H1 (cell line): ENCODE measurements at regions not wholly inside any gene's neighbourhood (a gene's known extent, or its start where the extent isn't known, plus 50 kb on each side); places are given as distances from the start of the nearest gene placed in this dataset.

ENCODE experiments used
- CTCF ChIA-PET: fragments of 300-600 bp; sonication (Branson Sonifier 250); formaldehyde crosslinking; loops from one replicate; lab custom pipeline; 2021; ENCODE audit not compliant: partially characterized antibody; lab: Charles Lee
- POLR2A ChIA-PET: fragments of 300-600 bp; sonication (Branson Sonifier 250); formaldehyde crosslinking; loops from one replicate; lab custom pipeline; 2021; ENCODE audit warnings: inconsistent platforms; ENCODE audit not compliant: partially characterized antibody; lab: Charles Lee
- DNase-seq, 2 experiments: peaks; one replicate each; pipeline versions ENCODE4 v3.0.0 to v3.0.0-alpha.2; 2010 to 2022; ENCODE audit warnings: low spot score in 2 of 2, low read depth in 1 of 2, mixed read lengths in 1 of 2
- FAIRE-seq: peaks from 2 replicates; lab custom pipeline; 2011; peaks lifted over from hg19 to GRCh38; lab: Jason Lieb, UNC
- H2AFZ ChIP-seq: 2 replicates; pipeline ENCODE4 v1.8.1; 2012; ENCODE audit warnings: low read length, inconsistent platforms
- H2AK5ac ChIP-seq: 2 replicates; pipeline ENCODE4 v1.6.1; 2013; ENCODE audit warnings: low read depth, low read length
- H2BK120ac ChIP-seq: replicated peaks from 2 replicates; pipeline ENCODE3; 2013; ENCODE audit warnings: low read depth, low read length, inconsistent platforms
- H2BK12ac ChIP-seq: 2 replicates; pipeline ENCODE4 v1.6.1; 2013; ENCODE audit warnings: low read depth, low read length
- H2BK15ac ChIP-seq: 2 replicates; pipeline ENCODE4 v1.6.1; 2013; ENCODE audit warnings: low read length
- H2BK20ac ChIP-seq: 2 replicates; pipeline ENCODE4 v1.6.1; 2013; ENCODE audit warnings: low read length
- H2BK5ac ChIP-seq: 2 replicates; pipeline ENCODE4 v1.6.1; 2013; ENCODE audit warnings: low read depth, low read length
- H3K14ac ChIP-seq: 2 replicates; pipeline ENCODE4 v1.6.1; 2013; ENCODE audit warnings: inconsistent platforms; ENCODE audit not compliant: insufficient read length
- H3K18ac ChIP-seq: 2 replicates; pipeline ENCODE4 v1.6.1; 2013; ENCODE audit warnings: low read length; ENCODE audit errors: extremely low read depth
- H3K23ac ChIP-seq: 2 replicates; pipeline ENCODE4 v1.6.1; 2013; ENCODE audit warnings: inconsistent platforms; ENCODE audit not compliant: insufficient read length
- H3K23me2 ChIP-seq: 2 replicates; pipeline ENCODE4 v1.6.1; 2013; ENCODE audit warnings: low read depth, low read length
- H3K27ac ChIP-seq: 2 replicates; pipeline ENCODE4 v1.6.1; 2011; ENCODE audit warnings: low read depth, low read length, inconsistent platforms
- H3K27me3 ChIP-seq, 4 experiments: replicated peaks in 1 of 4; 1 replicate in 1 of 4; 2 replicates in 3 of 4; pipeline versions ENCODE4 v1.6.1 to v1.8.1; 2011 to 2013; ENCODE audit warnings: low read length in 3 of 4, mild to moderate bottlenecking in 3 of 4, inconsistent platforms in 2 of 4, mixed read lengths in 2 of 4, moderate library complexity in 1 of 4; ENCODE audit not compliant: control insufficient read depth in 3 of 4, insufficient read depth in 3 of 4; ENCODE audit errors: extremely low read depth in 1 of 4
- H3K36me3 ChIP-seq, 4 experiments: 2 replicates each; pipeline versions ENCODE4 v1.6.1 to v1.8.1; 2011 to 2013; ENCODE audit warnings: mild to moderate bottlenecking in 4 of 4, low read length in 3 of 4, moderate library complexity in 2 of 4, control low read depth in 1 of 4, inconsistent platforms in 1 of 4; ENCODE audit not compliant: insufficient read depth in 4 of 4, control insufficient read depth in 2 of 4
- H3K4ac ChIP-seq: replicated peaks from 2 replicates; pipeline ENCODE3; 2013; ENCODE audit warnings: low read length, low read depth, mixed read lengths, inconsistent platforms; ENCODE audit not compliant: insufficient read length
- H3K4me1 ChIP-seq, 4 experiments: replicated peaks in 1 of 4; 1 replicate in 1 of 4; 2 replicates in 3 of 4; pipeline versions ENCODE4 v1.6.1 to v1.8.1; 2011 to 2013; ENCODE audit warnings: low read length in 3 of 4, inconsistent platforms in 2 of 4, mixed read lengths in 1 of 4; ENCODE audit not compliant: insufficient read depth in 4 of 4, control insufficient read depth in 3 of 4
- H3K4me2 ChIP-seq, 2 experiments: 2 replicates each; pipeline versions ENCODE4 v1.6.1 to v1.8.1; 2011 to 2013; ENCODE audit warnings: low read depth in 2 of 2, low read length in 2 of 2, control low read depth in 1 of 2, inconsistent platforms in 1 of 2, mild to moderate bottlenecking in 1 of 2; ENCODE audit not compliant: insufficient read depth in 1 of 2
- H3K4me3 ChIP-seq, 4 experiments: fragments of 200-600, 300-600 bp in 1 of 4; sonication (generic), shearing (Covaris generic), sonication (Bioruptor Twin) in 1 of 4; 2 replicates each; pipeline versions ENCODE4 v1.5.1 to v1.8.1; 2011 to 2016; ENCODE audit warnings: low read length in 4 of 4, low read depth in 3 of 4, control low read depth in 2 of 4, inconsistent platforms in 2 of 4, mild to moderate bottlenecking in 2 of 4, mixed read lengths in 1 of 4, moderate library complexity in 1 of 4; ENCODE audit not compliant: insufficient read depth in 2 of 4; ENCODE audit errors: extremely low read depth in 1 of 4
- H3K56ac ChIP-seq: replicated peaks from 2 replicates; pipeline ENCODE3; 2013; ENCODE audit warnings: low read depth, mild to moderate bottlenecking, mixed read lengths, low read length, inconsistent platforms; ENCODE audit not compliant: insufficient read length
- H3K79me1 ChIP-seq: 2 replicates; pipeline ENCODE4 v1.6.1; 2013; ENCODE audit warnings: low read depth, low read length, control low read depth
- H3K79me2 ChIP-seq, 2 experiments: 2 replicates each; pipeline versions ENCODE4 v1.6.1 to v1.8.1; 2012 to 2013; ENCODE audit warnings: low read length in 2 of 2, mild to moderate bottlenecking in 2 of 2, inconsistent platforms in 1 of 2; ENCODE audit not compliant: insufficient read depth in 2 of 2, control insufficient read depth in 1 of 2
- H3K9ac ChIP-seq, 4 experiments: replicated peaks in 1 of 4; 1 replicate in 1 of 4; 2 replicates in 3 of 4; pipeline versions ENCODE4 v1.6.1 to v1.8.1; 2011 to 2013; ENCODE audit warnings: low read depth in 3 of 4, low read length in 3 of 4, control low read depth in 2 of 4, mild to moderate bottlenecking in 2 of 4, moderate library complexity in 2 of 4, inconsistent platforms in 1 of 4; ENCODE audit errors: extremely low read depth in 1 of 4
- H3K9me3 ChIP-seq, 2 experiments: 2 replicates each; pipeline versions ENCODE4 v1.6.1 to v1.8.1; 2012 to 2013; ENCODE audit warnings: mild to moderate bottlenecking in 2 of 2, moderate library complexity in 2 of 2, control low read depth in 1 of 2, inconsistent platforms in 1 of 2, low read depth in 1 of 2, low read length in 1 of 2, mixed read lengths in 1 of 2; ENCODE audit not compliant: insufficient read depth in 2 of 2
- H4K20me1 ChIP-seq, 2 experiments: replicated peaks in 1 of 2; 2 replicates each; pipeline versions ENCODE3 to v1.8.1; 2011 to 2013; ENCODE audit warnings: inconsistent platforms in 2 of 2, low read length in 2 of 2, mild to moderate bottlenecking in 1 of 2; ENCODE audit not compliant: insufficient read depth in 2 of 2, control insufficient read depth in 1 of 2
- H4K5ac ChIP-seq: 2 replicates; pipeline ENCODE4 v1.6.1; 2013; ENCODE audit warnings: low read length, low read depth, mixed read lengths, inconsistent platforms; ENCODE audit not compliant: insufficient read length
- H4K8ac ChIP-seq: 2 replicates; pipeline ENCODE4 v1.8.0; 2013; ENCODE audit warnings: mild to moderate bottlenecking, moderate library complexity, low read length, inconsistent platforms; ENCODE audit not compliant: insufficient read depth; ENCODE audit errors: extremely low read depth
- H4K91ac ChIP-seq: replicated peaks from 2 replicates; pipeline ENCODE3; 2013; ENCODE audit warnings: low read length, mixed read lengths, inconsistent platforms; ENCODE audit not compliant: insufficient read length
- CHD1 ChIP-seq: IDR thresholded peaks from 2 replicates; pipeline ENCODE4 v1.6.1; 2012; ENCODE audit warnings: low read depth, low read length, improper control_type of control experiment
- GTF2F1 ChIP-seq: IDR thresholded peaks from 2 replicates; pipeline ENCODE4 v1.6.1; 2012; ENCODE audit warnings: low read depth, low read length, improper control_type of control experiment, borderline replicate concordance
- MAX ChIP-seq: IDR thresholded peaks from 2 replicates; pipeline ENCODE4 v1.6.1; 2012; ENCODE audit warnings: inconsistent platforms
- POLR2A ChIP-seq, 2 experiments: IDR thresholded peaks; 1 replicate in 1 of 2; 2 replicates in 1 of 2; pipeline ENCODE4 v1.6.1; 2011; ENCODE audit warnings: low read depth in 2 of 2, low read length in 2 of 2, mild to moderate bottlenecking in 2 of 2; ENCODE audit errors: control extremely low read depth in 1 of 2
- POLR2AphosphoS5 ChIP-seq: IDR thresholded peaks from 2 replicates; pipeline ENCODE4 v1.6.1; 2011; ENCODE audit warnings: low read depth, low read length
- RAD21 ChIP-seq, 2 experiments: IDR thresholded peaks in 1 of 2; conservative IDR thresholded peaks in 1 of 2; 2 replicates each; pipeline ENCODE4 v1.6.1; 2011; ENCODE audit warnings: low read depth in 2 of 2, low read length in 2 of 2, improper control_type of control experiment in 1 of 2, inconsistent platforms in 1 of 2, mild to moderate bottlenecking in 1 of 2, moderate library complexity in 1 of 2
- RNF2 ChIP-seq: fragments of 200-900, 300-1000 bp; sonication (generic); IDR thresholded peaks from 2 replicates; pipeline ENCODE4 v1.7.1; 2016; ENCODE audit warnings: borderline replicate concordance, low read depth, mild to moderate bottlenecking, antibody characterized with exemption, low read length; ENCODE audit not compliant: poor library complexity, severe bottlenecking; ENCODE audit errors: missing control alignments
- SIN3A ChIP-seq, 2 experiments: IDR thresholded peaks in 1 of 2; conservative IDR thresholded peaks in 1 of 2; 2 replicates each; pipeline ENCODE4 v1.6.1; 2011 to 2012; ENCODE audit warnings: low read length in 2 of 2, improper control_type of control experiment in 1 of 2, low read depth in 1 of 2, mild to moderate bottlenecking in 1 of 2
- TBP ChIP-seq: IDR thresholded peaks from 2 replicates; pipeline ENCODE4 v1.6.1; 2011; ENCODE audit warnings: low read depth, low read length, improper control_type of control experiment
- WGBS, 2 experiments: shearing (Covaris generic) in 1 of 2; methylation state at CpG; one replicate each; pipeline versions ENCODE4 v1.1.6 to v1.1.7; 2013 to 2015; ENCODE audit warnings: low lambda C conversion rate in 2 of 2, mixed read lengths in 2 of 2, inconsistent platforms in 1 of 2, low coverage in 1 of 2, missing lambda C conversion rate in 1 of 2; ENCODE audit not compliant: insufficient replicate concordance in 2 of 2, insufficient coverage in 1 of 2, insufficient read length in 1 of 2; ENCODE audit errors: extremely low coverage in 1 of 2, missing lambda C conversion rate in 1 of 2; 5-methylcytosine and 5-hydroxymethylcytosine counted together

- no peak overlapping the region for H3K9ac ChIP-seq
- no peaks in the 10 kb centered on the region for H3K23me2 ChIP-seq
- no peaks in the 10 kb centered on the region for H4K20me1 ChIP-seq
- H3K36me3 ChIP-seq: no peaks in the 10 kb centered on the region
- no peak overlapping the region for H2BK12ac ChIP-seq
- no peak overlapping the region for H4K91ac ChIP-seq
- FAIRE-seq: no peak
- no peak for TF ChIP-seq POLR2AphosphoS5
- no peak for TF ChIP-seq RAD21 (IDR thresholded peaks at IDR 0.05 in 1 of 2, conservative IDR thresholded peaks at IDR 0.05 in 1 of 2; ENCODE audit: low read depth in 2 of 2, low read length in 2 of 2)
- TF ChIP-seq GTF2F1: no peak
- no peak for TF ChIP-seq CHD1
- TF ChIP-seq POLR2A (IDR thresholded peaks at IDR 0.05; ENCODE audit: control extremely low read depth in 1 of 2, low read depth in 2 of 2, low read length in 2 of 2): no peak
- no peak for TF ChIP-seq MAX
- TF ChIP-seq SIN3A (conservative IDR thresholded peaks at IDR 0.05 in 1 of 2, IDR thresholded peaks at IDR 0.05 in 1 of 2; ENCODE audit: low read depth in 1 of 2, low read length in 2 of 2): no peak
- TF ChIP-seq TBP: no peak
- TF ChIP-seq RNF2: no peak
- TF ChIP-seq, all 59 proteins: peak for 0
- no peak overlapping the region for H2BK120ac ChIP-seq
- H3K79me1 ChIP-seq: no peaks in the 10 kb centered on the region; the same call in 1 of the 2 replicates
- CTCF ChIA-PET: interaction anchor here (1.3 to 1.5 kb wide), 2 partner anchors 9 to 20 kb away, joined by 3 read pairs; no protein-coding TSS in a partner anchor
- no peaks in the 10 kb centered on the region for H3K27me3 ChIP-seq
- no peaks in the 10 kb centered on the region for H3K4me1 ChIP-seq
- H2BK15ac ChIP-seq: no peak overlapping the region
- H4K8ac ChIP-seq: no peak overlapping the region
- H2BK5ac ChIP-seq: no peak overlapping the region
- no peak overlapping the region for H4K5ac ChIP-seq
- POLR2A ChIA-PET: no interaction called here
- no peak overlapping the region for H2AFZ ChIP-seq
- H3K18ac ChIP-seq: no peak overlapping the region
- no peak overlapping the region for H3K14ac ChIP-seq
- H3K23ac ChIP-seq: no peak overlapping the region
- no peak overlapping the region for H3K56ac ChIP-seq
- no peak overlapping the region for H2BK20ac ChIP-seq
- no peak overlapping the region for H3K4me2 ChIP-seq
- 73% methylated on average over 1 of the region's 1 CpG; no CpG with 5 or more reads in 1 of the 2 experiments for WGBS, 2 experiments
- no peaks in the 10 kb centered on the region for H3K9me3 ChIP-seq
- no peaks in the 10 kb centered on the region for H3K79me2 ChIP-seq
- H3K4ac ChIP-seq: no peak overlapping the region
- H3K4me3 ChIP-seq: no peak overlapping the region
- H2AK5ac ChIP-seq: no peak overlapping the region
- no peak overlapping the region for H3K27ac ChIP-seq
- DNase-seq: no peak
Observed at GRCh38 chr7:80347173-80347572, 164.7 kb downstream of the GNAT3 start.
